ENCODE measurements at regions not wholly inside any gene's neighbourhood (a gene's known extent, or its start where the extent isn't known, plus 50 kb on each side); places are given as distances from the start of the nearest gene placed in this dataset.

DNA sequence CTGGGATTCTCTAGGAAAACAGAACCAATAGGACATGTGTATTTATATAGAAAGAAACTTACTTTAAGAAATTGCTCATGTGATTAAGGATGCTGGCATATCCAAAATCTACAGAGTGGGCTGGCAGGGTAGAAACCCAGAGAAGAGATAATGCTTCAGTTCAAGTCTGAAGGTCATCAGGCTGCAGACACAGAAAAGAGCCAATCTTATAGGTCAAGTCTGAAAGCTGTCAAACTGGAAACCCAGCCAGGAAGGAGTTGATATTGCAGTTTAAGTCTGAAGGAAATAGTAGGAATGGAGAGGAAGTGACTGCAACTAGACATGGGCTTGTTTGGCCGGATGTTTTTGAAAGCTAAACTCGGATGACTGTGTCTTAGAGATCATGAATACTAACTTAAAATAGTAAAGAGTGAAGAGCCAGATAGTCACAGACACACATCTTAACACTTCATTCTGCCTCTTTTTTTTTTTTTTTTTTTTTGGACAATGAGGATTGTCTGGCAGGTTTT is 125.3 kb upstream of the GPC6 start:
- DNase-seq (ENCODE audit: low spot score) = no peak
- intact Hi-C loops (cut with DNase I) = no loop called here

- DNase-seq (ENCODE audit: low spot score) = no peak
- intact Hi-C loops (cut with DNase I) = no loop called here
Measured at GRCh38 chr13:93104270-93104669, 122.3 kb upstream of the GPC6 start.

DNA sequence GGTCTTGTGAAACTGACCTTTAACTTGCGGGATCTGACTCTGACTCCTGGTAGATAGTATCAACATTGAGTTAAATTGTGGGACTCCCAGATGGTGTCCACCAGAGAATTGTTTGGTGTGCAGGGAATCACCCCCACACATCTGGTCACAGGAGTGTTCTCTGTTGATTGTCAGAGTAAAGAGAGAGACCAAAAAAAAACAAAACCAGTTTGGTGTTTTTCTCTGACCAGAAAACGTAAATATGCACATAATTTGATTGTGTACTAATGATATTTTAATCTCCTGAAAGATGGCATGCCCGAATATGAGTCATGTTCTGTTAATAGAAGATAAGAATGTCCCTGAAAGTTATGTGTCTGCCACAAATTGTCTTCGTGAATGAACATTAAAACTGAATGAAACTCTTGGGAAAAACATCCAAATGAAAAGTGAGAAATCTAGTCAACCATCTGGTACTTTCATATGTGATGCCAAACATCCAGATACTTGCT is 118.5 kb upstream of the GPC6 start:
- no peak for DNase-seq (ENCODE audit: low spot score)
- intact Hi-C loops (cut with DNase I) = no loop called here

GRCh38 chr13:93116809-93117208 is 109.8 kb upstream of the GPC6 start:
- intact Hi-C loops (cut with DNase I) = no loop called here
- DNase-seq (ENCODE audit: low spot score) = no peak

GRCh38 chr13:93118081-93118615 is 108.5 kb upstream of the GPC6 start:
- no peak for DNase-seq (ENCODE audit: low spot score)

DNA sequence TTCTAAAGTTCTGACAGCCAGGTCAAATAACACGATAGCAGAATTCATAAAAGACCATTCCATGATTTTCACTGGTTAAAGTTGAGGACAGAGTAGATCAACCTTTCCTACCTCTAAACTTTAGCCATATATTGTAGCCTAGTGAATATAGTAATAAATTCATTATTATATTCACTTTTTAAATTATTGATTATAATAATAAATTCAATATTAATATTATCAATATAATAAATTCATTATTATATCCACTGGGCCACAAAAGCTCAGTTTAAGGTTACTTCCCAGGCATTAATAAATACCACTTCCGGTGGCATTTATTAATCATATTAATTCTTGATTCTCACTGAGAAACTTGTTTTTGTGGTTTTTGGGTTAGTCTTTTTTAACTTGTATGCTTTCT is 85.7 kb upstream of the GPC6 start:
- intact Hi-C loops (cut with DNase I) = loop anchor here in 1 of 2 donors (5.0 kb wide), 1 partner anchor 539 kb away; no protein-coding TSS in a partner anchor
- DNase-seq (ENCODE audit: low spot score) = no peak

More at GRCh38 chr13:93118081-93118615, 108.5 kb upstream of the GPC6 start:
- intact Hi-C loops (cut with DNase I) = no loop called here

GRCh38 chr13:93144031-93144430 is 82.6 kb upstream of the GPC6 start:
- intact Hi-C loops (cut with DNase I) = loop anchor here in 1 of 2 donors (5.0 kb wide), 1 partner anchor 542 kb away; no protein-coding TSS in a partner anchor
- no peak for DNase-seq (ENCODE audit: low spot score)

DNA sequence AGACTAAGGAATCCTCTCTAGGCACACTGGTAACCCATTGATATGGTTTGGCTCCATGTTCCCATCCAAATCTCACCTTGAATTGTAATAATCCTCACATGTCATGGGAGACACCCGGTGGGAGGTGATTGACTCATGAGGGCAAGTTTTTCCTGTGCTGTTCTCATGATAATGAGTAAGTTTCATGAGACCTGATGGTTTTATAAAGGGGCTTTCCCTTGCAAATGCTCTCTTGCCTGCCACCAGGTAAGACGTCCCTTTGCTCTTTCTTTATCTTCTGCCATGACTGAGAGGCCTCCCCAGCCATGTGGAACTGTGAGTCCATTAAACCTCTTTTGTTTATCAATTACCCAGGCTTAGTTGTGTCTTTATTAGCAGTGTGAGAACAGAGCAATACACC is 81.4 kb upstream of the GPC6 start:
- no peak for DNase-seq (ENCODE audit: low spot score)
- intact Hi-C loops (cut with DNase I) = loop anchor here in 1 of 2 donors (5.0 kb wide), 1 partner anchor 1092 kb away; no protein-coding TSS in a partner anchor

DNA sequence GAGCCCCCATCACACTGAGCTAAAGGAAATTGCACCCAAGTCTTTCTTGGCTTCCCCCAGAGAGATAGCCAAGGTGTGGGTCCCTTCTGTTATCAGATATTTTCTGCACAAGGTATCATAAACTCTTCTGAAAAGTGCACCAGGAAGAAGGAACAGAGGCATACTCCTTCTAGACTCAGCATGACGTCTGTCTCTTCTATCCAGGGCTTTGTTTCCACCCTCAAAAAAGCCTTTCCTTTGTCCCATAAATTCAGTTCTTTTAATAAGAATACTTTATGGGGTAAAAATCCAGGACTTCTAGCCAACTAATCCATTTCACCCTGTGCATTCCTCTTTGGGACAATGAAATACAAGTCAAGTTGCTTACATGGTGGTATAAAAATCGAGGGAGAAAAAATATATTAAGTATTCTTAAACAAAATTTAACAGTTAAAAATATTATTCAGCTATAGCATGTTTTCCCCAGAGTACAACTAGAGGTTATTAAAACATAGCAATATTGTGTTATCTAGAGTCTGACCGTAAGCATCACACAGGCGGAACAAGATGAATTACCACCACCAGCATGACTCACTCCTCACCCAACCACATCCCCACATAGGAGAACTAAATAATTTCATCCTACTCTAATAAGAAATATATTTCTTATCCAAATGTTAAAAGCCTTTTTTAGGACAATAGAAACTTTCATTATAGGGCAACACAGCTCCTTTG is 79.9 kb upstream of the GPC6 start:
- DNase-seq (ENCODE audit: low spot score) = no peak
- intact Hi-C loops (cut with DNase I) = loop anchor here in 1 of 2 donors (5.0 kb wide), 1 partner anchor 1091 kb away; no protein-coding TSS in a partner anchor

GRCh38 chr13:93147298-93147645 is 79.3 kb upstream of the GPC6 start:
- intact Hi-C loops (cut with DNase I) = loop anchor here in 1 of 2 donors (5.0 kb wide), 1 partner anchor 1090 kb away; no protein-coding TSS in a partner anchor
- DNase-seq (ENCODE audit: low spot score) = no peak

- intact Hi-C loops (cut with DNase I) = loop anchor here in 1 of 2 donors (5.0 kb wide), 1 partner anchor 1089 kb away; no protein-coding TSS in a partner anchor
- DNase-seq (ENCODE audit: low spot score) = no peak
Measured at GRCh38 chr13:93147946-93148345, 78.7 kb upstream of the GPC6 start.

GRCh38 chr13:93151277-93151676 is 75.3 kb upstream of the GPC6 start:
- DNase-seq (ENCODE audit: low spot score) = no peak
- intact Hi-C loops (cut with DNase I) = no loop called here

DNA sequence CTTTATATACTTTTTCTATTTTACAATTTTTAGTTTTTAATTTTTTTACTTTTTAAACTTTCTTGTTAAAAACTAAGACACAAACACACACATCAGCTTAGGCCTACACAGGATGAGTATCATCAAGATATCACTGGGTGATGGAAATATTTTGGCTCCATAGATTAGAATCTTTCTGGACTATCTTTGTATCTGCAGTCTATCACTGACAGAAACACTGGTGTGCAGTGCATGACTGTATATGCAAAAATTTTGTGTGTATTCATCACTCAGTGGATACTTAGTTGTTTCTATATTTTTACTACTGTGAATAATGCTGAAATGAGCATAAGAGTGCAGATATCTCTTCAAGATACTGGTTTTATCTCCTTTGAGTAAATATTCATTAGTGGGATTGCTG is 68.0 kb upstream of the GPC6 start:
- intact Hi-C loops (cut with DNase I) = no loop called here
- DNase-seq (ENCODE audit: low spot score) = no peak

DNA sequence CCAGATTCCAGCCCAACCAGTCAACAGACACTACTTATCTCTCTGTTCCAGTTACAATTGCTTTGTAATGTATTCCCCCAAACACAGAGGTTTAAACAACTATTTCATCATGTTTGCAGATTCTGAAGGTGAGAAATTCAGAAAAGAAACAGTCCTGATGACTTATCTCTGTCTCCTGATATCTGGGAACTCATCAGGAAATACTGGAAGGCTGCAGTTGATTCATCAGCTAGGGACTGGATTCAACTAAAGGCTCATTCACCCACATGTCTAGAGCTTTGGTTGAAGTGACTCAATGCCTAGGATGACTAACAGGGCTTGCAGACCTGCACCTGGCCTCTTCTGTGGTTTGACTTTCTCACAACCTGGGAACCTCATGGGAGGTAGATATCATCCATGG is 56.6 kb upstream of the GPC6 start:
- intact Hi-C loops (cut with DNase I) = loop anchor here in 1 of 2 donors (10.0 kb wide), 1 partner anchor 1095 kb away; no protein-coding TSS in a partner anchor

GRCh38 chr13:93172109-93172508 is 54.5 kb upstream of the GPC6 start:
- no peak for DNase-seq (ENCODE audit: low spot score)
- intact Hi-C loops (cut with DNase I) = no loop called here

More for the DNA sequence above, 56.6 kb upstream of the GPC6 start:
- no peak for DNase-seq (ENCODE audit: low spot score)

- DNase-seq (ENCODE audit: low spot score) = no peak
Measured at GRCh38 chr13:93173654-93174053, 53.0 kb upstream of the GPC6 start.

DNA sequence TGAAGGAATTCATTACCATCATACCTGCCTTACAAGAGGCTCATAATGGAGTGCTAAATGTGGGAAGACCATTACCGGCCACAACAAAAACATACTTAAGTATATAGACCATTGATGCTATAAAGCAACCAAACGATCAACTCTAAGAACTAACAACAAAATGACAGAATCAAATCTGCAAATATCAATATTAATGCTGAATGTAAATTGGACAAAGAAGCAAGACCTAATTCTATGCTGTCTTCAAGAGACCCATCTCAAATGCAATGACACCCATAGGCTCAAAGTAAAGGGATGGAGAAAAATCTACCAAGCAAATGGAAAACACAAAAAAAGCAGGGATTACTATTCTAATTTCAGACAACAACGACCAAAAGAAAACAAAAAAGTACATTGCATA is 52.3 kb upstream of the GPC6 start:
- no peak for DNase-seq (ENCODE audit: low spot score)
- intact Hi-C loops (cut with DNase I) = no loop called here

More at GRCh38 chr13:93173654-93174053, 53.0 kb upstream of the GPC6 start:
- intact Hi-C loops (cut with DNase I) = no loop called here
